ENCODE measurements at regions not wholly inside any gene's neighbourhood (a gene's known extent, or its start where the extent isn't known, plus 50 kb on each side); places are given as distances from the start of the nearest gene placed in this dataset.

- ChIA-PET POLR2A (no interaction called here), CTCF (no interaction called here)
- no peak overlapping the region for H3K9ac ChIP-seq
- H3K79me2 ChIP-seq (ENCODE audit: insufficient read depth) = no peaks in the 10 kb centered on the region
- WGBS (ENCODE audit: low lambda C conversion rate) = 61% methylated on average over 1 of the region's 1 CpG
- no peaks in the 10 kb centered on the region for H3K36me3 ChIP-seq (replicated peaks in 1 of 2; ENCODE audit: control insufficient read depth in 1 of 2, insufficient read depth in 2 of 2, low read length in 1 of 2)
- H2AFZ ChIP-seq (ENCODE audit: low read depth) = no peak overlapping the region
- H3K27me3 ChIP-seq (ENCODE audit: insufficient read depth) = no peaks in the 10 kb centered on the region
- H3F3A ChIP-seq (replicated peaks; ENCODE audit: insufficient read depth) = peaks cover 6% of the 10 kb centered on the region
- DNase-seq = no peak
- H3K4me3 ChIP-seq (ENCODE audit: low read depth in 2 of 2, low read length in 1 of 2) = no peak overlapping the region
- H3K9me2 ChIP-seq = 0 out of 2 replicates have a peak, but pooled peaks cover 3% of the 10 kb centered on the region
- peaks cover 0 to 17% of the 10 kb centered on the region in 2 experiments; a peak in 2 of 4 replicates for H3K4me1 ChIP-seq (ENCODE audit: control insufficient read depth in 1 of 2, insufficient read depth in 2 of 2, low read depth in 1 of 2, low read length in 1 of 2)
- H4K20me1 ChIP-seq (ENCODE audit: insufficient read depth) = no peaks in the 10 kb centered on the region
- TF ChIP-seq MEF2A (IDR thresholded peaks at IDR 0.05; ENCODE audit: borderline replicate concordance, low read depth) (no peak), EP300 (IDR thresholded peaks at IDR 0.05; ENCODE audit: borderline replicate concordance in 1 of 2, low read depth in 1 of 2, low read length in 1 of 2) (no peak), GATA2 (CRISPR knock-in tag; IDR thresholded peaks at IDR 0.05) (no peak), FOXJ3 (CRISPR knock-in tag; IDR thresholded peaks at IDR 0.05) (no peak), CTCF (IDR thresholded peaks at IDR 0.05) (no peak), SIN3A (IDR thresholded peaks at IDR 0.05; ENCODE audit: borderline replicate concordance, low read depth, low read length) (no peak), NFIC (IDR thresholded peaks at IDR 0.05; ENCODE audit: borderline replicate concordance) (no peak), TAF1 (IDR thresholded peaks at IDR 0.05; ENCODE audit: borderline replicate concordance, low read depth, low read length) (no peak), RAD21 (IDR thresholded peaks at IDR 0.05; ENCODE audit: low read length) (no peak), ELF1 (IDR thresholded peaks at IDR 0.05) (no peak), MAX (IDR thresholded peaks at IDR 0.05; ENCODE audit: low read depth) (no peak), USF1 (IDR thresholded peaks at IDR 0.05; ENCODE audit: borderline replicate concordance, low read depth) (no peak), EZH2phosphoT487 (IDR thresholded peaks at IDR 0.05; ENCODE audit: borderline replicate concordance, low read depth) (no peak), GABPA (IDR thresholded peaks at IDR 0.05; ENCODE audit: low read depth) (no peak), CHD2 (IDR thresholded peaks at IDR 0.05; ENCODE audit: low read length, partially characterized antibody) (no peak), YY1 (IDR thresholded peaks at IDR 0.05; ENCODE audit: low read depth) (no peak), TCF12 (IDR thresholded peaks at IDR 0.05) (no peak)
- no peak overlapping the region for H3K4me2 ChIP-seq
- no peak overlapping the region; a peak in 1 of 4 replicates for H3K27ac ChIP-seq (ENCODE audit: low read depth in 2 of 2, low read length in 1 of 2)
- H3K9me3 ChIP-seq = no peaks in the 10 kb centered on the region
These were observed 165.1 kb upstream of the STAC start for GRCh38 chr3:36215241-36215640.

- CTCF ChIA-PET = no interaction called here
- Histone ChIP-seq H3F3A (replicated peaks; ENCODE audit: insufficient read depth) (peaks cover 9% of the 10 kb centered on the region), H3K9ac (no peak overlapping the region), H3K9me3 (no peaks in the 10 kb centered on the region; the same call in 1 of the 2 replicates), H2AFZ (ENCODE audit: low read depth) (no peak overlapping the region), H3K27me3 (ENCODE audit: insufficient read depth) (no peaks in the 10 kb centered on the region), H3K79me2 (ENCODE audit: insufficient read depth) (no peaks in the 10 kb centered on the region), H3K4me1 (ENCODE audit: control insufficient read depth in 1 of 2, insufficient read depth in 2 of 2, low read depth in 1 of 2, low read length in 1 of 2) (peaks cover 0 to 10% of the 10 kb centered on the region in 2 experiments; a peak in 2 of 4 replicates), H3K27ac (ENCODE audit: low read depth in 2 of 2, low read length in 1 of 2) (peak overlapping the region in 1 of 2 experiments; percentile 74; a peak in 2 of 4 replicates), H3K36me3 (replicated peaks in 1 of 2; ENCODE audit: control insufficient read depth in 1 of 2, insufficient read depth in 2 of 2, low read length in 1 of 2) (no peaks in the 10 kb centered on the region), H4K20me1 (ENCODE audit: insufficient read depth) (no peaks in the 10 kb centered on the region), H3K4me2 (0 out of 2 replicates have a peak overlapping the region, but pooled peaks have one; percentile 12), H3K4me3 (ENCODE audit: low read depth in 2 of 2, low read length in 1 of 2) (no peak overlapping the region), H3K9me2 (no peaks in the 10 kb centered on the region)
- POLR2A ChIA-PET = no interaction called here
- DNase-seq = no peak
- WGBS (ENCODE audit: low lambda C conversion rate) = 73% methylated on average over 1 of the region's 1 CpG
- no peak; the same call in 1 of the 2 replicates for TF ChIP-seq NFIC (IDR thresholded peaks at IDR 0.05; ENCODE audit: borderline replicate concordance)
- TF ChIP-seq MXI1 (IDR thresholded peaks at IDR 0.05; ENCODE audit: low read depth, low read length) = no peak
- TF ChIP-seq FOSL2 (IDR thresholded peaks at IDR 0.05; ENCODE audit: borderline replicate concordance, low read depth) = peak; percentile 90
- TF ChIP-seq, protein P1, sequence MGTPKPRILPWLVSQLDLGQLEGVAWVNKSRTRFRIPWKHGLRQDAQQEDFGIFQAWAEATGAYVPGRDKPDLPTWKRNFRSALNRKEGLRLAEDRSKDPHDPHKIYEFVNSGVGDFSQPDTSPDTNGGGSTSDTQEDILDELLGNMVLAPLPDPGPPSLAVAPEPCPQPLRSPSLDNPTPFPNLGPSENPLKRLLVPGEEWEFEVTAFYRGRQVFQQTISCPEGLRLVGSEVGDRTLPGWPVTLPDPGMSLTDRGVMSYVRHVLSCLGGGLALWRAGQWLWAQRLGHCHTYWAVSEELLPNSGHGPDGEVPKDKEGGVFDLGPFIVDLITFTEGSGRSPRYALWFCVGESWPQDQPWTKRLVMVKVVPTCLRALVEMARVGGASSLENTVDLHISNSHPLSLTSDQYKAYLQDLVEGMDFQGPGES (IDR thresholded peaks at IDR 0.05; ENCODE audit: low read depth, low read length) = no peak
- no peak for TF ChIP-seq POLR2AphosphoS5 (IDR thresholded peaks at IDR 0.05; ENCODE audit: low read depth, low read length)
- no peak for TF ChIP-seq NRF1 (IDR thresholded peaks at IDR 0.05; ENCODE audit: low read depth, low read length)
- no peak for TF ChIP-seq RAD21 (IDR thresholded peaks at IDR 0.05; ENCODE audit: low read length)
- TF ChIP-seq MAX (IDR thresholded peaks at IDR 0.05; ENCODE audit: low read depth) = 0 out of 2 replicates have a peak, but pooled peaks have one; percentile 14
- no peak for TF ChIP-seq USF1 (IDR thresholded peaks at IDR 0.05; ENCODE audit: borderline replicate concordance, low read depth)
- TF ChIP-seq RFX5 (IDR thresholded peaks at IDR 0.05; ENCODE audit: low read length) = no peak
- no peak for TF ChIP-seq ELF1 (IDR thresholded peaks at IDR 0.05)
- no peak for TF ChIP-seq CHD2 (IDR thresholded peaks at IDR 0.05; ENCODE audit: low read length, partially characterized antibody)
- no peak for TF ChIP-seq RXRA (IDR thresholded peaks at IDR 0.05; ENCODE audit: borderline replicate concordance, low read depth)
- no peak for TF ChIP-seq FOXJ3 (CRISPR knock-in tag; IDR thresholded peaks at IDR 0.05)
- no peak for TF ChIP-seq GABPA (IDR thresholded peaks at IDR 0.05; ENCODE audit: low read depth)
These were observed 160.9 kb upstream of the STAC start for GRCh38 chr3:36219398-36219797.
